ENCODE measurements at regions not wholly inside any gene's neighbourhood (a gene's known extent, or its start where the extent isn't known, plus 50 kb on each side); places are given as distances from the start of the nearest gene placed in this dataset.

- Histone ChIP-seq H3K27ac (no peak overlapping the region), H3K4me3 (no peak overlapping the region), H3K27me3 (replicated peaks; ENCODE audit: insufficient read depth) (no peaks in the 10 kb centered on the region), H3K36me3 (no peaks in the 10 kb centered on the region), H3K4me1 (ENCODE audit: control insufficient read depth in 1 of 2, low read depth in 2 of 2) (no peaks in the 10 kb centered on the region), H3K9me3 (no peaks in the 10 kb centered on the region)
- ATAC-seq (ENCODE audit: insufficient number of reproducible peaks, low FRiP score, low read depth) (no peak), DNase-seq (ENCODE audit: low spot score) (no peak)
- no peak for TF ChIP-seq CTCF (IDR thresholded peaks at IDR 0.05)
Observed at GRCh38 chr13:100815476-100816046, 141.0 kb upstream of the TMTC4 start.

GRCh38 chr13:100812982-100813584 lies 138.5 kb upstream of the TMTC4 start:
- Histone ChIP-seq H3K9me3 (no peaks in the 10 kb centered on the region), H3K4me1 (ENCODE audit: control insufficient read depth in 1 of 2, low read depth in 2 of 2) (no peaks in the 10 kb centered on the region), H3K4me3 (no peak overlapping the region), H3K36me3 (no peaks in the 10 kb centered on the region), H3K27ac (no peak overlapping the region), H3K27me3 (replicated peaks; ENCODE audit: insufficient read depth) (no peaks in the 10 kb centered on the region)
- no peak for TF ChIP-seq CTCF (IDR thresholded peaks at IDR 0.05)
- ATAC-seq (ENCODE audit: insufficient number of reproducible peaks, low FRiP score, low read depth) (no peak), DNase-seq (ENCODE audit: low spot score) (no peak)

GRCh38 chr13:100811928-100812327 lies 137.3 kb upstream of the TMTC4 start:
- H3K4me1 ChIP-seq (ENCODE audit: control insufficient read depth in 1 of 2, low read depth in 2 of 2), result no peaks in the 10 kb centered on the region
- no peaks in the 10 kb centered on the region for H3K36me3 ChIP-seq
- no peaks in the 10 kb centered on the region for H3K9me3 ChIP-seq
- TF ChIP-seq CTCF (IDR thresholded peaks at IDR 0.05), result no peak
- no peak overlapping the region for H3K27ac ChIP-seq
- no peaks in the 10 kb centered on the region for H3K27me3 ChIP-seq (replicated peaks; ENCODE audit: insufficient read depth)
- DNase-seq (ENCODE audit: low spot score) (no peak), ATAC-seq (ENCODE audit: insufficient number of reproducible peaks, low FRiP score, low read depth) (no peak)
- no peak overlapping the region for H3K4me3 ChIP-seq

- H3K4me3 ChIP-seq, result no peak overlapping the region
- DNase-seq (ENCODE audit: low spot score) (no peak), ATAC-seq (ENCODE audit: insufficient number of reproducible peaks, low FRiP score, low read depth) (no peak)
- no peaks in the 10 kb centered on the region for H3K9me3 ChIP-seq
- H3K4me1 ChIP-seq (ENCODE audit: control insufficient read depth in 1 of 2, low read depth in 2 of 2), result no peaks in the 10 kb centered on the region
- no peaks in the 10 kb centered on the region for H3K27me3 ChIP-seq (replicated peaks; ENCODE audit: insufficient read depth)
- no peak overlapping the region for H3K27ac ChIP-seq
- no peak for TF ChIP-seq CTCF (IDR thresholded peaks at IDR 0.05)
- no peaks in the 10 kb centered on the region for H3K36me3 ChIP-seq
Observed at GRCh38 chr13:100811024-100811865, 136.7 kb upstream of the TMTC4 start.

GRCh38 chr13:100810481-100810880 lies 135.9 kb upstream of the TMTC4 start:
- H3K27me3 ChIP-seq (replicated peaks; ENCODE audit: insufficient read depth), result no peaks in the 10 kb centered on the region
- no peaks in the 10 kb centered on the region for H3K36me3 ChIP-seq
- no peak for TF ChIP-seq CTCF (IDR thresholded peaks at IDR 0.05)
- no peak for DNase-seq (ENCODE audit: low spot score)
- no peak overlapping the region for H3K4me3 ChIP-seq
- no peaks in the 10 kb centered on the region for H3K4me1 ChIP-seq (ENCODE audit: control insufficient read depth in 1 of 2, low read depth in 2 of 2)
- no peak for ATAC-seq (ENCODE audit: insufficient number of reproducible peaks, low FRiP score, low read depth)
- H3K9me3 ChIP-seq, result no peaks in the 10 kb centered on the region
- no peak overlapping the region for H3K27ac ChIP-seq

All from thoracic aorta (tissue), 2 donors.